IMR-90 (cell line): ENCODE measurements at regions not wholly inside any gene's neighbourhood (a gene's known extent, or its start where the extent isn't known, plus 50 kb on each side); places are given as distances from the start of the nearest gene placed in this dataset.

Source experiments
- ATAC-seq: fragments of 200-7000 bp; cut with Tn5 transposase; 2 replicates; pipeline ENCODE4 v1.9.1; 2020; ENCODE audit warnings: low read depth, mild to moderate bottlenecking, moderate library complexity
- BruUV-seq: library from RNA; stranded (reverse); fragments of 400-500 nt; replicated peaks from 2 replicates; lab custom pipeline; 2021; lab: Mats Ljungman, UMichigan
- CTCF ChIA-PET: fragments of 300-600 bp; formaldehyde crosslinking; extraction: SDS; loops from one replicate; lab custom pipeline; 2021; ENCODE audit warnings: antibody characterized with exemption; lab: Yijun Ruan, JAX
- POLR2A ChIA-PET: fragments of 300-600 bp; sonication (Branson Sonifier 250); formaldehyde crosslinking; loops from one replicate; lab custom pipeline; 2022; ENCODE audit warnings: antibody characterized with exemption; ENCODE audit not compliant: unreplicated experiment; lab: Charles Lee
- DNase-seq: peaks from one replicate; pipeline ENCODE4 v3.0.0; 2013
- H2AFZ ChIP-seq: replicated peaks from 2 replicates; pipeline ENCODE3; 2013; ENCODE audit warnings: low read length, mild to moderate bottlenecking; ENCODE audit not compliant: poor library complexity
- H2AK5ac ChIP-seq: 2 replicates; pipeline ENCODE4 v1.6.1; 2013; ENCODE audit warnings: low read depth, low read length, inconsistent platforms
- H2AK9ac ChIP-seq: replicated peaks from 2 replicates; pipeline ENCODE3; 2013; ENCODE audit warnings: mild to moderate bottlenecking, low read depth, low read length, moderate library complexity; ENCODE audit not compliant: poor library complexity
- H2BK120ac ChIP-seq: 2 replicates; pipeline ENCODE4 v1.6.1; 2013; ENCODE audit warnings: low read depth, low read length, inconsistent platforms
- H2BK15ac ChIP-seq: 3 replicates; pipeline ENCODE4 v1.6.1; 2013; ENCODE audit warnings: low read depth, low read length, inconsistent platforms
- H2BK20ac ChIP-seq: 2 replicates; pipeline ENCODE4 v1.6.1; 2013; ENCODE audit warnings: low read depth, mild to moderate bottlenecking, inconsistent platforms, low read length, moderate library complexity
- H2BK5ac ChIP-seq: 2 replicates; pipeline ENCODE4 v1.6.1; 2013; ENCODE audit warnings: mild to moderate bottlenecking, low read depth, low read length, inconsistent platforms; ENCODE audit not compliant: poor library complexity, severe bottlenecking
- H3K14ac ChIP-seq: replicated peaks from 2 replicates; pipeline ENCODE4 v1.6.1; 2013; ENCODE audit warnings: low read depth, low read length, inconsistent platforms
- H3K18ac ChIP-seq: 2 replicates; pipeline ENCODE4 v1.6.1; 2013; ENCODE audit warnings: low read depth, low read length, control low read depth
- H3K23ac ChIP-seq: 2 replicates; pipeline ENCODE4 v1.6.1; 2013; ENCODE audit warnings: low read depth, low read length, inconsistent platforms
- H3K27ac ChIP-seq: 2 replicates; pipeline ENCODE4 v1.5.1; 2013; ENCODE audit warnings: mild to moderate bottlenecking, control low read depth, low read length; ENCODE audit not compliant: insufficient read depth
- H3K27me3 ChIP-seq: 2 replicates; pipeline ENCODE4 v1.6.1; 2013; ENCODE audit warnings: low read length; ENCODE audit not compliant: control insufficient read depth, insufficient read depth
- H3K36me3 ChIP-seq: 2 replicates; pipeline ENCODE4 v1.6.1; 2013; ENCODE audit warnings: low read length, mixed read lengths; ENCODE audit not compliant: control insufficient read depth, insufficient read depth
- H3K4ac ChIP-seq: 2 replicates; pipeline ENCODE4 v1.6.1; 2013; ENCODE audit warnings: low read depth, low read length, inconsistent platforms
- H3K4me1 ChIP-seq: 2 replicates; pipeline ENCODE4 v1.6.1; 2013; ENCODE audit warnings: low read length, mixed read lengths; ENCODE audit not compliant: control insufficient read depth, insufficient read depth
- H3K4me2 ChIP-seq: 2 replicates; pipeline ENCODE4 v1.6.1; 2013; ENCODE audit warnings: low read depth, mild to moderate bottlenecking, control low read depth, low read length, moderate library complexity
- H3K4me3 ChIP-seq: 2 replicates; pipeline ENCODE4 v1.5.1; 2013; ENCODE audit warnings: low read depth, mild to moderate bottlenecking, control low read depth, low read length, moderate library complexity; ENCODE audit not compliant: insufficient read depth
- H3K56ac ChIP-seq: 2 replicates; pipeline ENCODE4 v1.6.1; 2013; ENCODE audit warnings: low read length, inconsistent platforms; ENCODE audit not compliant: insufficient read depth; ENCODE audit errors: extremely low read depth
- H3K79me1 ChIP-seq, 2 experiments: 2 replicates each; pipeline ENCODE4 v1.6.1; 2013; ENCODE audit warnings: low read length in 2 of 2, inconsistent platforms in 1 of 2, low read depth in 1 of 2
- H3K9ac ChIP-seq: 2 replicates; pipeline ENCODE4 v1.6.1; 2013; ENCODE audit warnings: low read depth, low read length, control low read depth
- H3K9me1 ChIP-seq: 2 replicates; pipeline ENCODE4 v1.6.1; 2013; ENCODE audit warnings: low read length, inconsistent platforms; ENCODE audit not compliant: insufficient read depth
- H3K9me3 ChIP-seq: 2 replicates; pipeline ENCODE4 v1.6.1; 2013; ENCODE audit warnings: low read length; ENCODE audit not compliant: control insufficient read depth, insufficient read depth
- H4K20me1 ChIP-seq: 2 replicates; pipeline ENCODE4 v1.6.1; 2013; ENCODE audit warnings: low read length, inconsistent platforms; ENCODE audit not compliant: insufficient read depth
- H4K5ac ChIP-seq: 2 replicates; pipeline ENCODE4 v1.6.1; 2013; ENCODE audit warnings: mild to moderate bottlenecking, low read depth, low read length, control low read depth
- H4K8ac ChIP-seq, 2 experiments: 2 replicates each; pipeline ENCODE4 v1.6.1; 2013; ENCODE audit warnings: low read depth in 2 of 2, low read length in 2 of 2, control low read depth in 1 of 2, inconsistent platforms in 1 of 2
- H4K91ac ChIP-seq: 2 replicates; pipeline ENCODE4 v1.6.1; 2013; ENCODE audit warnings: low read depth, low read length, inconsistent platforms; ENCODE audit not compliant: insufficient read depth
- BHLHE40 ChIP-seq: fragments of 150-350 bp; IDR thresholded peaks from 2 replicates; pipeline ENCODE4 v1.6.1; 2016; ENCODE audit warnings: mild to moderate bottlenecking, low read depth, low read length
- CEBPB ChIP-seq: IDR thresholded peaks from 2 replicates; pipeline ENCODE4 v1.6.1; 2012; ENCODE audit warnings: low read depth, low read length, improper control_type of control experiment
- CHD1 ChIP-seq: IDR thresholded peaks from 2 replicates; pipeline ENCODE4 v1.6.1; 2012; ENCODE audit warnings: low read depth, low read length, improper control_type of control experiment
- CTCF ChIP-seq: conservative IDR thresholded peaks from 2 replicates; pipeline ENCODE4 v1.5.1; 2012; ENCODE audit warnings: mild to moderate bottlenecking, low read depth, low read length, improper control_type of control experiment
- ELK1 ChIP-seq: fragments of 150-350 bp; IDR thresholded peaks from 2 replicates; pipeline ENCODE4 v1.6.1; 2016; ENCODE audit warnings: low read depth, mild to moderate bottlenecking, low read length, moderate library complexity, borderline replicate concordance
- FOS ChIP-seq: fragments of 150-350 bp; IDR thresholded peaks from 2 replicates; pipeline ENCODE4 v1.6.1; 2016; ENCODE audit warnings: low read depth, low read length
- MAFK ChIP-seq: IDR thresholded peaks from 2 replicates; pipeline ENCODE4 v1.6.1; 2012; ENCODE audit warnings: low read depth, low read length, improper control_type of control experiment
- MAZ ChIP-seq: IDR thresholded peaks from 2 replicates; pipeline ENCODE4 v1.6.1; 2012; ENCODE audit warnings: low read depth, mild to moderate bottlenecking, low read length, improper control_type of control experiment, moderate library complexity, borderline replicate concordance
- MXI1 ChIP-seq: IDR thresholded peaks from 2 replicates; pipeline ENCODE4 v1.6.1; 2012; ENCODE audit warnings: low read depth, mild to moderate bottlenecking, low read length, moderate library complexity, borderline replicate concordance
- NFE2L2 ChIP-seq: fragments of 150-350 bp; IDR thresholded peaks from 2 replicates; pipeline ENCODE4 v1.6.1; 2016; ENCODE audit warnings: low read depth, mild to moderate bottlenecking, low read length
- POLR2A ChIP-seq: IDR thresholded peaks from 2 replicates; pipeline ENCODE4 v1.6.1; 2012; ENCODE audit warnings: mild to moderate bottlenecking, low read depth, low read length
- RAD21 ChIP-seq: IDR thresholded peaks from 2 replicates; pipeline ENCODE4 v1.6.1; 2012; ENCODE audit warnings: low read length, improper control_type of control experiment
- RCOR1 ChIP-seq: IDR thresholded peaks from 2 replicates; pipeline ENCODE4 v1.6.1; 2012; ENCODE audit warnings: mild to moderate bottlenecking, low read length, improper control_type of control experiment; ENCODE audit not compliant: insufficient replicate concordance
- RFX5 ChIP-seq: IDR thresholded peaks from 2 replicates; pipeline ENCODE4 v1.8.0; 2012; ENCODE audit warnings: low read depth, mild to moderate bottlenecking, low read length, moderate library complexity
- SMC3 ChIP-seq: fragments of 150-350 bp; IDR thresholded peaks from 2 replicates; pipeline ENCODE4 v1.6.1; 2016; ENCODE audit warnings: low read depth, mild to moderate bottlenecking, antibody characterized with exemption, low read length, moderate library complexity
- USF2 ChIP-seq: fragments of 150-350 bp; IDR thresholded peaks from 2 replicates; pipeline ENCODE4 v1.6.1; 2017; ENCODE audit warnings: mild to moderate bottlenecking, antibody characterized with exemption, low read length, low read depth
- WGBS, 2 experiments: methylation state at CpG; one replicate each; pipeline versions ENCODE4 v1.1.5 to v1.1.7; 2013; ENCODE audit warnings: missing lambda C conversion rate in 2 of 2; ENCODE audit not compliant: insufficient read length in 1 of 2; ENCODE audit errors: extremely low coverage in 2 of 2; 5-methylcytosine and 5-hydroxymethylcytosine counted together
- dilution Hi-C: fragments of 300-500 bp; cut with HindIII; formaldehyde crosslinking; loops from one replicate; pipeline ENCODE4 v1.14.3; 2018; ENCODE audit warnings: low sequenced_read_pairs; ENCODE audit not compliant: unreplicated experiment
- in situ Hi-C: fragments of 300-500 bp; cut with MboI; formaldehyde crosslinking; loops from 3 replicates; pipeline ENCODE4 v1.14.3; 2019; ENCODE audit warnings: low sequenced_read_pairs, inconsistent platforms, mixed read lengths
- intact Hi-C: fragments of 100-400 bp; cut with micrococcal nuclease; formaldehyde crosslinking; loops from 2 replicates; pipeline ENCODE4 v1.10.0; 2022

- no peak overlapping the region for H2AK5ac ChIP-seq
- in situ Hi-C loops = no loop called here
- dilution Hi-C loops = no loop called here
Observed at GRCh38 chr1:238343852-238344251, 453.1 kb upstream of the ZP4 start.

More at GRCh38 chr1:238343852-238344251, 453.1 kb upstream of the ZP4 start:
- no peak overlapping the region for H2BK15ac ChIP-seq
- H3K27me3 ChIP-seq = no peaks in the 10 kb centered on the region
- H2BK20ac ChIP-seq = no peak overlapping the region
- H4K91ac ChIP-seq = no peak overlapping the region
- H3K23ac ChIP-seq = no peak overlapping the region
- CTCF ChIA-PET = no interaction called here
- H3K4me2 ChIP-seq = no peak overlapping the region
- H3K36me3 ChIP-seq = no peaks in the 10 kb centered on the region
- H4K8ac ChIP-seq = no peak overlapping the region
- no peaks in the 10 kb centered on the region for H3K9me1 ChIP-seq
- H3K79me1 ChIP-seq = no peaks in the 10 kb centered on the region
- peaks cover 1% of the 10 kb centered on the region; the same call in 1 of the 2 replicates for H3K9me3 ChIP-seq
- no peak overlapping the region for H3K14ac ChIP-seq
- no peak overlapping the region for H2AFZ ChIP-seq
- H2BK5ac ChIP-seq = no peak overlapping the region
- ATAC-seq (no peak), DNase-seq (no peak)
- TF ChIP-seq USF2 (no peak), CTCF (no peak), BHLHE40 (no peak), SMC3 (no peak), RFX5 (no peak), CHD1 (no peak), POLR2A (no peak), NFE2L2 (no peak), ELK1 (no peak), MAZ (no peak), MXI1 (no peak), FOS (no peak), MAFK (no peak), RCOR1 (no peak), CEBPB (no peak), RAD21 (no peak)
- intact Hi-C loops = no loop called here
- WGBS, 2 experiments = no CpG with 5 or more reads among the region's 3 CpGs
- POLR2A ChIA-PET = no interaction called here
- no peak overlapping the region for H3K9ac ChIP-seq
- BruUV-seq = no TSS peak
- H3K4ac ChIP-seq = no peak overlapping the region
- no peaks in the 10 kb centered on the region for H3K4me1 ChIP-seq
- no peak overlapping the region for H3K4me3 ChIP-seq
- H4K20me1 ChIP-seq = no peaks in the 10 kb centered on the region
- H4K5ac ChIP-seq = no peak overlapping the region
- H3K18ac ChIP-seq = no peak overlapping the region
- H3K56ac ChIP-seq = no peak overlapping the region
- no peak overlapping the region for H3K27ac ChIP-seq
- no peak overlapping the region for H2AK9ac ChIP-seq
- H2BK120ac ChIP-seq = no peak overlapping the region
